Activated naive CD4-positive, alpha-beta T cell (primary cell): ENCODE measurements at regions not wholly inside any gene's neighbourhood (a gene's known extent, or its start where the extent isn't known, plus 50 kb on each side); places are given as distances from the start of the nearest gene placed in this dataset.
"Not testable (repeated sequence)": the region's sequence is repeated elsewhere in the genome, so short reads cannot be mapped to it uniquely, and the experiment has no call there.

Experiments used
- DNase-seq, 4 experiments: peaks; one replicate each; lab custom pipeline; 2025; lab: John Stamatoyannopoulos, UW

GRCh38 chr14:30266290-30266689 is 292.7 kb upstream of the G2E3 start:
- DNase-seq: no peak

DNA sequence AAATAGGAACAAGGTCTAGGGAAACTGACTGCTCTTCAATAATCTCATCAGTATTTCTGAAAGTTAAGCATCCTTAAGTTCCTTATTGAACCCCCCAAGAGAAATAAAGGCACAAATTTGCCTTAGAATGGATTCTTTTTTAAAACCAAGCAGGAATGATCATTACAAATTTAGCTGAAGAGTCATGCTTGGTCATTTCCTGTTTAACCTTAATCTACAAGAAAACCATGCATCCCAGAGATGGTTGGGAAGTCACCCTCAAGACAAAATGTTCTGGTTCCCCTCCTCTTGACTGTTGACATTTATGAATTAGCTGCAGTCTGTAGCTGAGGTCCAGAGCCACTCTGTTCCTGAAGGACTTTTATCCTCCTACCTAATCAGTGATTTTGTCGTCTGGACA is 291.8 kb upstream of the G2E3 start:
- DNase-seq: no peak

DNA sequence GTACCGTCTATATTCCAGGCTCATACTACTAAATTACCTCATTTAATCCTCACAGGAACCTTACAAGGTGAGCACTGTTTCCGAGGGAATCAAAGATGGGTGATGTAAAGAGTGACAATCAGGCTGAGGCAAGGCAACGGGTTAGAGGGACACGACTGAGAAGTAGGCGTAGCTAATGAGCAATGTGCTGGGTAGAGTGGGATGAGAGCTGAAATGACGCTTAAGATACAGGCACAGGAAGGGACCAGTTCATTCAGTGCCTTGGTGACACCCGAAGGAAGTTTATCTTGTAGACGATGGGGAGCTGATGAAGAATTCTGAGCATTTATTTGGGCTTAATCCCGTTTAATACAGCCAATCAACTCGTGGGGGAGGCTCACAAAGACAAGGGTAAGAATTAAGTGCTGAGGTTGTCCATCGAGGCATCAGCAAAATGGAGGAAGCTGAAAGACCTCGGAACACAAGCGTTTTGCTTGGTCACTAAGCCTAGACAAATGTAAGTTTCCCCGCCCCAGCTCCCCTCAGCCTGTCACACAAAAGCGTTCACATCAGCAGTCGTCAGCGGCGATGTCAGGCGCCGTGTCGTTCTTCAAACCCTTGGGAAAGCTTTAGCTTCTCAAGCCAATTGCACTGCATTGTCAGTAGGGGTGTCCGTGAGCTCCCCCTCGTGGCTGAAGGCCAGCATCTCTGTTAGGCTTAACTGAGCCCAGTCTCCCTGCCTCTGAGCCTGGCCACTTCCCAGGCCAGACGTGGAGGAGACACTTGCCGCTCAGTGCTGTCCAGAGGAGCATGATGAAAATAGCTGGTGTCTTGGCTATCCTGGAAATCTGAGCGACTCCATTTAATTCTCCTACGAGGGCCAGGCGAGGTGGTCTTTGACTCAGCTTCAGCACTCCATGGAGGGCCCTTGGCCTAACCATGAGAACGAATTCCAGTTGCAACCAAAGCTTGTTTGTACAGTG is 288.5 kb upstream of the G2E3 start:
- peak in 2 of 4 experiments; percentile 8 to 17 for DNase-seq

GRCh38 chr14:30271811-30272323 is 287.1 kb upstream of the G2E3 start:
- no peak for DNase-seq

DNA sequence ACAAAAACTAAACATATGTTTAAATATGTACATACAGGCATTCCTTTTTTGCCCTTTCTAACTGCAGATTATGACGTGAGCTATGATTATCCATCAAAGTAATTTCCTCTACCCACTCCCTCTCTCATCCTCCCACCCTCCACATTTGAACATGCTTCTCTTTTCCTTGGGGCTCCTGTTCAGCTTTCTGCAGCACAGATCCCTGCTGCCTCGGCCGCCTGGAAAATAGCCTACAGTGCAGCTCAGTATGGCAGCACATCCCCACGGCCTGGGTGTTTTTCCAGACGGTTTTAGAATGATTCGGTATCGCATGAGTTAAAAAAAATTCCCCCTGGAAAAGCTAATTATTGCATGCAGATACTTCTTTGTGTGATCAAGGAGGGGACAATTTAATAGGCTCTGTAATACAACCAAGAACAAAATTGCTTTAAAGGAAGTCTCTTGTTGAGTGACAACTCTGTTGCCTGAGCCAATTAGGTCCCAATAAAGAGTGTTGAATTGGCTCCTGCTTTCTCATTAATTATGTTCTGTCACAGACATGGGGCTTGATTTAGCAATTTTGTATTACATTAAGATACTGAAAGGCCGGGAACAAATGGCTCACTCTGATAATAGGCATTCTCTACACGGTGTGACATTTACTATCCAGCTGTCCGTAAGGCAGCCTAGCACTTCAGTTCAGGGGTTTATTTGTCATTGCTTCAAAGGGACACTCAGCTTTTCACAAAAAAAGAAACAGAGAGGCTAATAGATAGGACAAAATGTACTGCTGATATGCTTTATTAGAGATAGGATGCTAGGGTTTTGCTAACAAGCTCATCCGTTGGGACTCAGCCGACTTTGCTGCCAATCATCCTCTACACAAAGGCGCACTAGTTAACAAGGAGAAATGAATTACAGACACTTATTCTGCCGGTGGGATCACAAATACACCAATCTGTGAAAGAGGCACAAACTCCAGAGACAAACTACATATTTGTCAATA is 285.8 kb upstream of the G2E3 start:
- DNase-seq: no peak

DNA sequence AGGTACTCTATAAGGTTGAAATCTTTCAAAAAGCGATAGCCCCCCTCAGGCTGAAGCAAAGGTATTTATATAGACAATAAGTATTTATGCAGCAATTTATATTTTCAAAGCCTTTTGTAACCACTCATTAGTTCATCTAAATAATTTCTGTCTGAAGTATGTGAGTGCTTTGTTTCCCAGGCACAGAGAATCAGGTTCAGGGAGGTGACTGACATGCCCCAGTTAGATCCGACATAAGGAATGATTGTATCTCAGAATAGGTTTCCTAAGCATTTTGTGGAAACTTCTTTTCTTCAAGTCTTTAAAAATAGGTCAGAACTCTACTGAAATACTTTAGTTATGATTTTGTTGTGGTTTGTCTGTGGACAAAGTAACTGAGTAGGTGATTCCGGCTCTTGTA is 283.4 kb upstream of the G2E3 start:
- DNase-seq: no peak

DNA sequence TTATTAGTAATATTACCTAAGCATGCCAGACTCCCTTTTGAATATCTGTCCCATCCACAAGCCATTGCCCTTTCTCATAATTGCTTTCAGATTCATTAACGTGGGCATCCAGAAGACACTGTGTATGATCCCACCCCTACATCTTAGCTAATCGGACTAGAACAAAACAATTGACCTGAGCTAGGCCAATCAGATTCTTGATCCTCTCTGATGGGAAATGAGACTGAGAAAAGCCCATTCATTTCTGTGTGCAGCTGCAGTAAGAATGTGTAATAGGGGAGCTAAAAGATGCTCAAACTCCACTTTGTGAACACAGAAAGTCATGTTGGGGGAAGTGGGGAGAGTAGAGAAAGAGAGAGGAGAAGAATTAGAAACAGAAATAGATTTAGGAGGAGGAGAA is 281.7 kb upstream of the G2E3 start:
- no peak for DNase-seq

DNA sequence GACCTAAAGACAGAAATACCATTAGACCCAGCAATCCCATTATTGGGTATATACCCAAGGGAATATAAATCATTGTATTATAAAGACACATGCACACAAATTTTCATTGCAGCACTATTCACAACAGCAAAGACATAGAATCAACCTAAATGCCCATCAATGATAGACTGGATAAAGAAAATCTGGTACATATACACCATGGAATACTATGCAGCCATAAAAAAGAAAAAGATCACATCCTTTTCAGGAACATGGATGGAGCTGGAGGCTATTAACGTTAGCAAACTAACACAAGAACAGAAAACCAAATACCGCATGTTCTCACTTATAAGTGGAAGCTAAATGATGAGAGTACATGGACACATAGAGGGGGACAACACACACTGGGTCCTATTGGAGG is 280.1 kb upstream of the G2E3 start:
- not testable (repeated sequence) for DNase-seq

- DNase-seq: no peak
These were observed 275.0 kb upstream of the G2E3 start for GRCh38 chr14:30283822-30284446.

DNA sequence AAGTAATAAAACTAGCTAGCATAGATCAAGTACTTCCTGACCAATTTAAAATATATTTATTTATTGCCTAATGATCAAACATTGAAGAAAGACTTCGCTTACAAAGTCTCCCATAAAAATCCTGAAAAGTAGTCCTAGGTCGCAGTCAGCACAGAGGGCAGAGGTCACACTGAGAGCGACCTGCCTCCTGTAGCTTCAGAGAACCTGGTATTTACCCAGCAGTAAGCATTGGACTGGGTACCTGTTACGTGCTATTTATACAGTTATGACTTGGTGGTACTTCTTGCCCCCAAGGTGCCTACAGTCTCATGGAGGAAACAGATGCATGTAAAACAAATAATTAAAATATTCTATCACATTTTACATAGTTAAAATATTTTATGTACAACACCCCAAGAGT is 274.1 kb upstream of the G2E3 start:
- DNase-seq: no peak

- DNase-seq: no peak
These were observed 271.1 kb upstream of the G2E3 start for GRCh38 chr14:30287579-30288445.

- no peak for DNase-seq
These were observed 269.0 kb upstream of the G2E3 start for GRCh38 chr14:30290001-30290400.

- DNase-seq: no peak
These were observed 267.7 kb upstream of the G2E3 start for GRCh38 chr14:30291216-30291615.

GRCh38 chr14:30292541-30292940 is 266.4 kb upstream of the G2E3 start:
- DNase-seq: no peak

GRCh38 chr14:30295980-30296379 is 263.0 kb upstream of the G2E3 start:
- DNase-seq: no peak

DNA sequence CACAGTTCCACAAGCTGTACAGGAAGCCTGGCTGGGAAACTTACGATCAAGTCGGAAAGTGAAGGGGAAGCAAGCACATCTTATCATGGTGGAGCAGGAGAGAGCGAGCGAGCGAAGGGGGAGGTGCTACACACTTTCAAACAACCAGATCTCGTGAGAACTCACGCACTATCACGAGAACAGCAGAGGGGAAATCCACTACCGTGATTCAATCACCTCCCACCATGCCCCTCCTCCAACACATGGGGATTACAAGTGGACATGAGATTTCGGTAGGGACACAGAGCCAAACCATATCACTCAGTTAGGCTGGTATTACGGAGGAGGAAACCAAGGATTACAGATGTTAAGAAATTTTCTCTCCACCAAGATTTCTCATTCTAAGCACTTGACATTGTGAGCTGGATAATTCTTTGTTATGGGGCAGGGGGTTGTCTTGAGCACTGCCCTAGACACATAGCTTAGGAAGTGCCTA is 262.0 kb upstream of the G2E3 start:
- DNase-seq: no peak

DNA sequence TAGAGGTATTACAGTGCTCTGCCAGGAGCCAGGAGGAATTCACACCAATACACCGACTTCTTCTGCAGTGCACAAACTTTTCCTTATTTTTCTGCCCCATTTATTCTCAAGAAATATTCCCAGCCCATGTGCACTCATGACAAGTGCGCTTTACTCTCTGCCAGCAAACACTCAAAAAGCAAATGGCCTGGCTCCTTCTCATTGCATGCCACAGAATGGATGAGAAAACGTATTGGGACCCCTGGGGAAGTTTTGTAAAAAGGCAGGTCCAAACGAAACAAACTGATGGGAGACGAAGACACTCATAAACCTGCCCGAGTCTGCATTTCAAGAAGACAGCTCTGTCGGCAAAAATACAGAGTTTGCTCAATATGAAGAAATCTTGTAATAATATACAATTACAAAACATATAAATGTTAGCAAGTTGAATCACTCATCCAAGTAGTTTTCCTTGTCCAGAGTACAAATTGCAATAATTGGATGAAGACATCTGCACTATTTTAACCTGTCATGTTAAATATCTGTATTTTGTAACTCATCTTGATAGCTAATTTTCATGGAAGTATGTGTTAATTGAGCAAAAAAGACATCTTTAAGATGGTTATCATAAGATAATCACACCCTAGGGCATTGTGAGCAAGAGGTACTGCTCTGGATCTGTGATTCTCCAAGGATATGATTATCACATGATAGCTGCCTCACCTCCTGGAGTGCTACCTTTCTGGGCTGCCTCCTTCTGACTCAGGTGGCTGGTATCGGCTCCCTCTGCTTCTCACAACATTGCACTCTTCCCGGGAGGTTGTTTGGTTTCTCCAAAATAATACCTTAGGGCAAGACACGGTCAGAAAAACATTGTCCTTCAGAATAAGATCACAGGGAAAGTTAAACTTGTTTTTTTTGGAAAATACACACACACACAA is 260.8 kb upstream of the G2E3 start:
- no peak for DNase-seq

DNA sequence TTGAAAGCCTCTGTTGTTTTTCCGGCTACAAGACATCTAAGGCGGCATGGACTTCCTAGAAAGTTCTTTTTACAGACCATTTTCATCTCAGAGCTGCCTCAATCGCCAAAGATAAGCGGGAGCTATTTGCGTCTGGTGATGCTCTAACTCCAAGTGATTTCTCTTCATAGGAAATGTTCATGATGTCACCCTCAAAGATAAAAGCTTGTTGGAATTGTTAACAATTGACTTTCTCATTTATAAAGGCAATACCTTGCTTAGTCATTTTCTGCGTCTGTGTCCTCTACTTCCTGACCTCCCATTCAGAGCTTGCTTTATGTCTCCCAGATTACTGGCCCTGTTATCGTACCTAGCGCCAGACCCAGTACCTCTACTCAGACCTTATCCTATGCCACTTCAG is 259.0 kb upstream of the G2E3 start:
- DNase-seq: no peak

GRCh38 chr14:30303350-30303749 is 255.6 kb upstream of the G2E3 start:
- no peak for DNase-seq

DNA sequence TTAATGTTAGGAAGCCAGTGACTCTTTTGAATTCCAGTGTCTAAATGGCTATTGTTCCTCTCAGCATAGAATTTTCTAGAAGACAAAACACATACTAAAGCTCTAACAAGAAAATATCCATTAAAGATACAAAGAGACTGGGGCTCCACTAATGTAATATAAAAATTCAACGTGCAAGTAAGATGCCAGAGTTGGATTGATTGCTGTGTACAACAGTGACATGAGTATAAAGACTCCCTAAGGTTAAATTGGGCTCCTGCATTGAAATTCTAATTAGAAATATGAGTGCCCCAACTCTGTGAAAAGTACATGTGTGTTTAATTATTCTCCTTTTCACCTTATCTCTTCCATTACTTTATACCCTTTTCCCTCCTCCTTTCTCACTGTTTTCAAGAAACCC is 253.6 kb upstream of the G2E3 start:
- DNase-seq: no peak
